ENCODE measurements at regions not wholly inside any gene's neighbourhood (a gene's known extent, or its start where the extent isn't known, plus 50 kb on each side); places are given as distances from the start of the nearest gene placed in this dataset.

- TF ChIP-seq ZBTB7A (IDR thresholded peaks at IDR 0.05; ENCODE audit: low read depth) = no peak
- no peak for TF ChIP-seq CEBPB (IDR thresholded peaks at IDR 0.05)
These were observed 322.4 kb downstream of the NPR3 start for GRCh38 chr5:33033516-33033915.

- TF ChIP-seq USF1 (IDR thresholded peaks at IDR 0.05) = no peak
- no peak for TF ChIP-seq YY1 (IDR thresholded peaks at IDR 0.05; ENCODE audit: low read depth)
- TF ChIP-seq TEAD4 (IDR thresholded peaks at IDR 0.05) = no peak
- no peak for TF ChIP-seq EP300 (IDR thresholded peaks at IDR 0.05; ENCODE audit: borderline replicate concordance)
These were observed 323.7 kb downstream of the NPR3 start for GRCh38 chr5:33034777-33035176.

- TF ChIP-seq EGR1 (IDR thresholded peaks at IDR 0.05) (no peak), TCF12 (IDR thresholded peaks at IDR 0.05; ENCODE audit: low read depth) (no peak), TEAD4 (IDR thresholded peaks at IDR 0.05) (no peak), CREB1 (IDR thresholded peaks at IDR 0.05; ENCODE audit: low read depth) (no peak), TAF1 (IDR thresholded peaks at IDR 0.05; ENCODE audit: low read depth) (no peak), ZBTB7A (IDR thresholded peaks at IDR 0.05; ENCODE audit: low read depth) (no peak), NFIC (IDR thresholded peaks at IDR 0.05) (no peak), EP300 (IDR thresholded peaks at IDR 0.05; ENCODE audit: borderline replicate concordance) (no peak), FOXM1 (IDR thresholded peaks at IDR 0.05; ENCODE audit: borderline replicate concordance, low read depth) (no peak), CEBPB (IDR thresholded peaks at IDR 0.05) (no peak), USF1 (IDR thresholded peaks at IDR 0.05) (no peak), YY1 (IDR thresholded peaks at IDR 0.05; ENCODE audit: low read depth) (no peak), RAD21 (IDR thresholded peaks at IDR 0.05; ENCODE audit: low read depth) (no peak)
- TF ChIP-seq, protein P1, sequence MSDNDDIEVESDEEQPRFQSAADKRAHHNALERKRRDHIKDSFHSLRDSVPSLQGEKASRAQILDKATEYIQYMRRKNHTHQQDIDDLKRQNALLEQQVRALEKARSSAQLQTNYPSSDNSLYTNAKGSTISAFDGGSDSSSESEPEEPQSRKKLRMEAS (IDR thresholded peaks at IDR 0.05) = no peak
- TF ChIP-seq, protein P2, sequence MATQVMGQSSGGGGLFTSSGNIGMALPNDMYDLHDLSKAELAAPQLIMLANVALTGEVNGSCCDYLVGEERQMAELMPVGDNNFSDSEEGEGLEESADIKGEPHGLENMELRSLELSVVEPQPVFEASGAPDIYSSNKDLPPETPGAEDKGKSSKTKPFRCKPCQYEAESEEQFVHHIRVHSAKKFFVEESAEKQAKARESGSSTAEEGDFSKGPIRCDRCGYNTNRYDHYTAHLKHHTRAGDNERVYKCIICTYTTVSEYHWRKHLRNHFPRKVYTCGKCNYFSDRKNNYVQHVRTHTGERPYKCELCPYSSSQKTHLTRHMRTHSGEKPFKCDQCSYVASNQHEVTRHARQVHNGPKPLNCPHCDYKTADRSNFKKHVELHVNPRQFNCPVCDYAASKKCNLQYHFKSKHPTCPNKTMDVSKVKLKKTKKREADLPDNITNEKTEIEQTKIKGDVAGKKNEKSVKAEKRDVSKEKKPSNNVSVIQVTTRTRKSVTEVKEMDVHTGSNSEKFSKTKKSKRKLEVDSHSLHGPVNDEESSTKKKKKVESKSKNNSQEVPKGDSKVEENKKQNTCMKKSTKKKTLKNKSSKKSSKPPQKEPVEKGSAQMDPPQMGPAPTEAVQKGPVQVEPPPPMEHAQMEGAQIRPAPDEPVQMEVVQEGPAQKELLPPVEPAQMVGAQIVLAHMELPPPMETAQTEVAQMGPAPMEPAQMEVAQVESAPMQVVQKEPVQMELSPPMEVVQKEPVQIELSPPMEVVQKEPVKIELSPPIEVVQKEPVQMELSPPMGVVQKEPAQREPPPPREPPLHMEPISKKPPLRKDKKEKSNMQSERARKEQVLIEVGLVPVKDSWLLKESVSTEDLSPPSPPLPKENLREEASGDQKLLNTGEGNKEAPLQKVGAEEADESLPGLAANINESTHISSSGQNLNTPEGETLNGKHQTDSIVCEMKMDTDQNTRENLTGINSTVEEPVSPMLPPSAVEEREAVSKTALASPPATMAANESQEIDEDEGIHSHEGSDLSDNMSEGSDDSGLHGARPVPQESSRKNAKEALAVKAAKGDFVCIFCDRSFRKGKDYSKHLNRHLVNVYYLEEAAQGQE (IDR thresholded peaks at IDR 0.05; ENCODE audit: low read depth) = no peak
These were observed 324.9 kb downstream of the NPR3 start for GRCh38 chr5:33035851-33036527.

DNA sequence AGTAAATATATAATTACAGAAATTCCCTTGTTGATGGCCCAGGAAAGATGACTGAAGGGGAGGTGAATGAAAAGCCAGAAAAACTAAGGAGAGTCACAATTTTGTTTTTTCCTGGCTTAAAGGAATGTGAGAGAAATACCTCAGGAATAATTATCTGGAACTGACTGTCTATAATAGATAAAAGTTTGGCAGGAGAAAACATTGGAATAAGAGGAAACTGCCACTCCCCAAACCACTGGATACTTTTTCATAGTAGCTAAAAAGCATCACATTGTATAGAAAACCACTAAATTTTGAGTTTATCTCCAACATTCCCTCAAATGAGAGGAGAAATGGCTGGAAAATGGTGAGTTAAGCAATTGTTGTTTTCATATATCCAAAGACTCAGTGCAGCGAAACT is 326.0 kb downstream of the NPR3 start:
- TF ChIP-seq, protein P2 (IDR thresholded peaks at IDR 0.05; ENCODE audit: low read depth) = no peak
- TF ChIP-seq USF1 (IDR thresholded peaks at IDR 0.05) = no peak
- TF ChIP-seq TAF1 (IDR thresholded peaks at IDR 0.05; ENCODE audit: low read depth) = no peak
- TF ChIP-seq, protein P1 (IDR thresholded peaks at IDR 0.05) = no peak
- TF ChIP-seq NFIC (IDR thresholded peaks at IDR 0.05) = no peak

DNA sequence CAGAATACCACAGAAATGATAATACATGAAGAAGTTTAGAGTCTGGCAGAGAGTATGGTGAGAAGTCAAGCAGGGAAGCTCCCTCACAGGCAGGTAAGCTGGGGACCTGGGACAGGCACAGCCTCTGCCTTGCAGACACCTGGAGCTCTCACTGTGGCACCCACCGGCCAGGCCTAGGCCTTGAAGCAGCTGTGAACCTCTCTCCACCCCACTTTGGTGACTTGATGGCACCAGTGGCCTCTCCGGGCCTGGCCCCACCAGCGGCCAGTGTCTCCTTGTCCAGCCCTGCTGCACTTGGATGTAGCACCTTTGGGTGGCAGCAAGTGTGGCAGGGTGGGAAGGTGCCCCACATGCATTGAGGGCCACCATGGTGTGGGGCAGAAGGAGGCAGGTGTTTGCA is 330.5 kb downstream of the NPR3 start:
- no peak for TF ChIP-seq RAD21 (IDR thresholded peaks at IDR 0.05; ENCODE audit: low read depth)
- TF ChIP-seq NFIC (IDR thresholded peaks at IDR 0.05) = no peak

DNA sequence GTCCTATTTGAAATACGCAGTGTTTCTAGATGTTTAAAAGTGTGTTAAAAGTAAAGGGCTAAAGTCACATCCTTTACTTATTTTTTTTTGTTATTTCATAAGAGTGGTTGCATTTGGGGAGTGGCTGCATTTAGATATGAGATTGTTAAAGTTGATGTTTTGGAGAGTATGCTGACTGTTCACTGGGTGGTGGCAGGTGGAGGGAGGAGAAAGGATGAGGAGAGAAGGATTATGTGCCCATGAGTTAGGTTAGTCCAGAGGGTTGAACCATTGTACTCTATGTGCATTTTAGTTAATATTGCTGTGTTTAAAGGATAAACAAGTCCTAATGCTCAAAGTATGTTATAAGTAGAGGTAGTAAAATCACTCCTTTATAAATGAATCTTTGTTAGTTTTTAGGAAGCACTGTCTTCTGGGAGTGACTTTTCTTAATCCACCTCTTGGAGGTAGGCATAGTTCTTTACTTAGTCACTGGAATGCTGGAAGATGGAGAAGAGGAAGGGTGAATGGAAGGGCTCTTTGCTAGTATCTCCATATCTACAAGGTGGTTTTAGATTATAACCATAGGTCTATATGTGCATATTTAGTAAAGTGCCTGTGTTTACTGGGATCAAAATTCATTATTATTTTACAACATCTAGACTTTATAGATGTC is 332.3 kb downstream of the NPR3 start:
- TF ChIP-seq, protein P2 (IDR thresholded peaks at IDR 0.05; ENCODE audit: low read depth) = no peak
